BJ (cell line): ENCODE measurements at regions not wholly inside any gene's neighbourhood (a gene's known extent, or its start where the extent isn't known, plus 50 kb on each side); places are given as distances from the start of the nearest gene placed in this dataset.

Experiments
- CTCF ChIA-PET: fragments of 350-600 bp; formaldehyde crosslinking; extraction: SDS; loops from one replicate; lab custom pipeline; 2021; ENCODE audit warnings: antibody characterized with exemption, inconsistent platforms; lab: Yijun Ruan, JAX
- POLR2A ChIA-PET: fragments of 300-600 bp; sonication (Branson Sonifier 250); formaldehyde crosslinking; extraction: SDS; loops from one replicate; lab custom pipeline; 2021; ENCODE audit warnings: antibody characterized with exemption; lab: Charles Lee
- DNase-seq: peaks from one replicate; pipeline ENCODE4 v3.0.0-alpha.2; 2011; ENCODE audit warnings: low read depth
- H3K27me3 ChIP-seq: 2 replicates; pipeline ENCODE4 v1.6.0; 2011; ENCODE audit warnings: low read length; ENCODE audit not compliant: control insufficient read depth, insufficient read depth
- H3K36me3 ChIP-seq: 2 replicates; pipeline ENCODE4 v1.5.1; 2011; ENCODE audit warnings: low read length; ENCODE audit not compliant: control insufficient read depth, insufficient read depth
- H3K4me3 ChIP-seq: 2 replicates; pipeline ENCODE4 v1.5.1; 2011; ENCODE audit warnings: low read depth, mild to moderate bottlenecking, control low read depth, low read length
- CTCF ChIP-seq: IDR thresholded peaks from 2 replicates; pipeline ENCODE4 v1.5.1; 2011; ENCODE audit warnings: low read depth, mild to moderate bottlenecking, control low read depth, inconsistent platforms, low read length, moderate library complexity; ENCODE audit not compliant: insufficient read depth

GRCh38 chr1:118636004-118636403, 352.1 kb downstream of the TBX15 start:
- CTCF ChIA-PET: no interaction called here
- no peak overlapping the region for H3K4me3 ChIP-seq
- H3K27me3 ChIP-seq: no peaks in the 10 kb centered on the region
- no peaks in the 10 kb centered on the region for H3K36me3 ChIP-seq
- no peak for TF ChIP-seq CTCF
- no peak for DNase-seq
- POLR2A ChIA-PET: no interaction called here

DNA sequence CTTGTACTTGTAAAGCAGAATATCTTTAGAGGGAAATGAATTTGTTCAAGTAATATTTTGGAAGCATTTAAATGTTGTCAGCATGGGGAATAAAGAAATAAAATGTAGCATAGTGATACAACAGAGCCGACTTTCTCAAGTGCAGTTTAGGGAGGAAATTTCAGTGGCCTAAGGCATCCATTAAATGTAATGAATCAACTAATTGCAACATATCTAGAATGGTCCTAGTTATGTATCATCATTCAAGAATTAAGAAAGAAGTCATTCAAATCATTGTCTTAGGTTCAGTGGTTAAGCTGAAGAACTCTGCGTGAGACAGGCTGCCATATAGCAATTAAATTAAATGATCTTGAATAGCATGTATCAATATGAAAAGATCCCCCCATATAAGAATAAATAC, 360.7 kb downstream of the TBX15 start:
- ChIA-PET CTCF (no interaction called here), POLR2A (no interaction called here)
- no peak for DNase-seq
- TF ChIP-seq CTCF: no peak
- no peaks in the 10 kb centered on the region for H3K27me3 ChIP-seq
- no peak overlapping the region for H3K4me3 ChIP-seq
- H3K36me3 ChIP-seq: no peaks in the 10 kb centered on the region

GRCh38 chr1:118621839-118622238, 366.3 kb downstream of the TBX15 start:
- Histone ChIP-seq H3K4me3 (no peak overlapping the region), H3K36me3 (no peaks in the 10 kb centered on the region), H3K27me3 (no peaks in the 10 kb centered on the region)
- POLR2A ChIA-PET: no interaction called here
- DNase-seq: no peak
- TF ChIP-seq CTCF: no peak
- CTCF ChIA-PET: no interaction called here

GRCh38 chr1:118618618-118619340, 369.4 kb downstream of the TBX15 start:
- DNase-seq: no peak
- CTCF ChIA-PET: no interaction called here
- Histone ChIP-seq H3K36me3 (no peaks in the 10 kb centered on the region), H3K27me3 (no peaks in the 10 kb centered on the region), H3K4me3 (no peak overlapping the region)
- no peak for TF ChIP-seq CTCF
- POLR2A ChIA-PET: no interaction called here

DNA sequence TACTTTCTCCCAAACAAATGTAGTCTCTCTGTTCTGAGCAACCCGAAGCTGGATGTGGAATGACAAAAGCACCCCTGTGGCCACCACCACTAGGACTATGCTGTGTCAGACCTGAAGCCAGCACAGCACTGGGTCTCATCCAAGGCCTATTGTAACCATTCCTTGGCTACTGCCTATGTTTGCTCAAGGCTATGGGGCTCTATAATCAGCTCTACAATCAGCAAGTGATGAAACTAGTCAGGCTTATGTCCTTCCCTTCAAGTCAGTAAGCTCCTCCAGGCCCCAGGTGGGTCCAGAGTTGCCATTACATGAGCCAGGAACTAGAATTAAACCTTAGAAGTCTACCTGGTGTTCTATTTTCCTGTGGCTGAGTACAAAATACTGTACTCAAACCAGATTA, 370.2 kb downstream of the TBX15 start:
- H3K36me3 ChIP-seq: no peaks in the 10 kb centered on the region
- no peaks in the 10 kb centered on the region for H3K27me3 ChIP-seq
- no peak for DNase-seq
- CTCF ChIA-PET: no interaction called here
- H3K4me3 ChIP-seq: no peak overlapping the region
- POLR2A ChIA-PET: no interaction called here
- TF ChIP-seq CTCF: no peak
